Upper lobe of right lung (tissue), 1 donor: ENCODE measurements at regions not wholly inside any gene's neighbourhood (a gene's known extent, or its start where the extent isn't known, plus 50 kb on each side); places are given as distances from the start of the nearest gene placed in this dataset.
A peak's percentile ranks its signal among the peaks of the same experiment; 100 is the strongest.

ENCODE experiments used
- ATAC-seq: fragments of 200-7000 bp; cut with Tn5 transposase; one replicate; pipeline ENCODE4 v1.9.1; 2020; ENCODE audit warnings: mild to moderate bottlenecking, moderate library complexity
- DNase-seq: peaks from one replicate; pipeline ENCODE4 v3.0.0-alpha.2; 2020
- H3K27ac ChIP-seq: fragments of 200-600 bp; one replicate; pipeline ENCODE4 v1.8.0; 2022
- H3K27me3 ChIP-seq: fragments of 200-600 bp; one replicate; pipeline ENCODE4 v1.8.0; 2022; ENCODE audit warnings: mild to moderate bottlenecking
- H3K36me3 ChIP-seq: fragments of 200-600 bp; one replicate; pipeline ENCODE4 v1.8.0; 2022
- H3K4me1 ChIP-seq: fragments of 200-600 bp; one replicate; pipeline ENCODE4 v1.8.0; 2022
- H3K4me3 ChIP-seq: fragments of 200-600 bp; one replicate; pipeline ENCODE4 v1.8.0; 2022; ENCODE audit warnings: mild to moderate bottlenecking
- H3K9me3 ChIP-seq: fragments of 200-600 bp; one replicate; pipeline ENCODE4 v1.8.0; 2022
- intact Hi-C: fragments of 100-400 bp; cut with DNase I; formaldehyde crosslinking; loops from one replicate; pipeline ENCODE4 v1.11.0; 2022
- TF ChIP-seq, protein P1 (sequence below): fragments of 200-600 bp; IDR thresholded peaks from one replicate; pipeline ENCODE4 v1.8.0; 2022; ENCODE audit warnings: antibody characterized with exemption
- donor health status: DM: no; HTN: yes; CAD: no; lungs with severe emphysema.

DNA sequence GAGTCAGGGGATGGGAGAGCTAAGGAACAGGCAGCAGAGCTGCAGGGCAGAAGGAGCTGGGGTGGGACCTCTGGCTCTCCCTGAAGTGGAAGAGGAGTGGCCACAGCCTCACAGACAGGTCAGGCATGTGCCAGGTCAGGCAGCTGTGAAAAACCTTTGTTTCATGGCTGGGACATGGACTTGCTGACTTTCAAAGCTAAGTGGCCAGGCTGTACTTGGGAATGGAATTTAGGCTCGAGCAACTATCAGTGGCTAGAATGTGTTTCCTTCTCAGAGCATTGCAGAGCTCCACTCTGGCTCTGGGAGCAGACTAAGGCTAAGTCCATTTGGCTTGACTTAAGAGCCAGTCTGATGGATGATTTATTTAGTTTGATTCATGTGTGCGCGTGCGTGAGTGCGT, 385.1 kb downstream of the LMX1A start:
- ATAC-seq (no peak), DNase-seq (no peak)
- Histone ChIP-seq H3K36me3 (no peaks in the 10 kb centered on the region), H3K27ac (no peak overlapping the region), H3K27me3 (no peaks in the 10 kb centered on the region), H3K9me3 (no peaks in the 10 kb centered on the region), H3K4me3 (no peak overlapping the region), H3K4me1 (no peaks in the 10 kb centered on the region)
- intact Hi-C loops, result no loop called here
- TF ChIP-seq, protein P1, sequence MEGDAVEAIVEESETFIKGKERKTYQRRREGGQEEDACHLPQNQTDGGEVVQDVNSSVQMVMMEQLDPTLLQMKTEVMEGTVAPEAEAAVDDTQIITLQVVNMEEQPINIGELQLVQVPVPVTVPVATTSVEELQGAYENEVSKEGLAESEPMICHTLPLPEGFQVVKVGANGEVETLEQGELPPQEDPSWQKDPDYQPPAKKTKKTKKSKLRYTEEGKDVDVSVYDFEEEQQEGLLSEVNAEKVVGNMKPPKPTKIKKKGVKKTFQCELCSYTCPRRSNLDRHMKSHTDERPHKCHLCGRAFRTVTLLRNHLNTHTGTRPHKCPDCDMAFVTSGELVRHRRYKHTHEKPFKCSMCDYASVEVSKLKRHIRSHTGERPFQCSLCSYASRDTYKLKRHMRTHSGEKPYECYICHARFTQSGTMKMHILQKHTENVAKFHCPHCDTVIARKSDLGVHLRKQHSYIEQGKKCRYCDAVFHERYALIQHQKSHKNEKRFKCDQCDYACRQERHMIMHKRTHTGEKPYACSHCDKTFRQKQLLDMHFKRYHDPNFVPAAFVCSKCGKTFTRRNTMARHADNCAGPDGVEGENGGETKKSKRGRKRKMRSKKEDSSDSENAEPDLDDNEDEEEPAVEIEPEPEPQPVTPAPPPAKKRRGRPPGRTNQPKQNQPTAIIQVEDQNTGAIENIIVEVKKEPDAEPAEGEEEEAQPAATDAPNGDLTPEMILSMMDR, result no peak

- Histone ChIP-seq H3K4me3 (no peak overlapping the region), H3K27ac (no peak overlapping the region), H3K27me3 (no peaks in the 10 kb centered on the region), H3K36me3 (no peaks in the 10 kb centered on the region), H3K9me3 (no peaks in the 10 kb centered on the region), H3K4me1 (no peaks in the 10 kb centered on the region)
- no peak for DNase-seq
- ATAC-seq, result no peak
- TF ChIP-seq, protein P1, result no peak
- intact Hi-C loops, result no loop called here
These were observed 387.3 kb downstream of the LMX1A start for GRCh38 chr1:164969253-164969652.

DNA sequence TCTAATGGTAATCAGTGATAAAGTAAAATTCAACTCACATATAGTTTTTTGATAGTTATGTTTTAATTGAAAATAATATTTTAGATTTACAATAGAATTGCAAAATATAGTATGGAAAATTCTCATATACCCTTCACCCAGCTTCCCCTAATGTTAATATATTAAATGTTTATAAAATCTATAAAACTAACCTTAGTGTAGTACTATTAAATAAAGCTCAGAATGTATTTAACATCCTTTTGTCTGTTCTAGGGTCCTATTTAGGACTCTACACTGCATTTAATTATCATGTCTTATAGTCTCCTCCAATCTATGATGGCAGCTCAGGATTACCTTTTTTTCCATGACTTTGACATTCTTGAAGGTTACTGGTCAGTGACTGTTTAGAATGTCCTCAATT, 389.2 kb downstream of the LMX1A start:
- TF ChIP-seq, protein P1, result no peak
- intact Hi-C loops, result no loop called here
- Histone ChIP-seq H3K27me3 (no peaks in the 10 kb centered on the region), H3K9me3 (no peaks in the 10 kb centered on the region), H3K4me3 (no peak overlapping the region), H3K4me1 (no peaks in the 10 kb centered on the region), H3K36me3 (no peaks in the 10 kb centered on the region), H3K27ac (no peak overlapping the region)
- ATAC-seq (no peak), DNase-seq (no peak)

DNA sequence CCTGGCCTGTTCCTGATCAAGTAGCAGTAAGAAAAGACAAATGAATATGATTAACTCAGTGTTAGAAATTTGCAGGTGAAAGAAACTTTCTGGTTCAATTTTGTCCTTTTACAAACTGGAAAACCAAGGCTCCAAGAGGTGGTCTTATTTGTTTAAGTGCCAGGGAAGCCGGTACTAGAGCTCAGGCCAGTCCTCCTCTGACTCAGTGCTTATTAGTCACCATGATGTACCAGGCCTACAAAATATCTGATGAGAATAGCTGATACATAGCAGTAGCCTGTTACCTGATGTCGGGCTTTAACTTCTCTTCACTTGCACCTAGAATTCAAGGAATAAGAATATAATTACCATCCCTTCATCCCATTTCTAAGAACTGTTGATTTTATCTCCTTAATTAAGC, 394.8 kb downstream of the LMX1A start:
- Histone ChIP-seq H3K4me3 (no peak overlapping the region), H3K27me3 (no peaks in the 10 kb centered on the region), H3K4me1 (no peaks in the 10 kb centered on the region), H3K36me3 (no peaks in the 10 kb centered on the region), H3K27ac (no peak overlapping the region), H3K9me3 (no peaks in the 10 kb centered on the region)
- DNase-seq, result no peak
- ATAC-seq, result no peak
- intact Hi-C loops, result no loop called here
- TF ChIP-seq, protein P1, result no peak

- no peak overlapping the region for H3K4me3 ChIP-seq
- no peaks in the 10 kb centered on the region for H3K27me3 ChIP-seq
- intact Hi-C loops, result no loop called here
- no peaks in the 10 kb centered on the region for H3K36me3 ChIP-seq
- TF ChIP-seq, protein P1, result no peak
- DNase-seq (no peak), ATAC-seq (peak; percentile 39)
- no peak overlapping the region for H3K27ac ChIP-seq
- no peaks in the 10 kb centered on the region for H3K9me3 ChIP-seq
- no peaks in the 10 kb centered on the region for H3K4me1 ChIP-seq
These were observed 397.3 kb downstream of the LMX1A start for GRCh38 chr1:164958982-164959768.

DNA sequence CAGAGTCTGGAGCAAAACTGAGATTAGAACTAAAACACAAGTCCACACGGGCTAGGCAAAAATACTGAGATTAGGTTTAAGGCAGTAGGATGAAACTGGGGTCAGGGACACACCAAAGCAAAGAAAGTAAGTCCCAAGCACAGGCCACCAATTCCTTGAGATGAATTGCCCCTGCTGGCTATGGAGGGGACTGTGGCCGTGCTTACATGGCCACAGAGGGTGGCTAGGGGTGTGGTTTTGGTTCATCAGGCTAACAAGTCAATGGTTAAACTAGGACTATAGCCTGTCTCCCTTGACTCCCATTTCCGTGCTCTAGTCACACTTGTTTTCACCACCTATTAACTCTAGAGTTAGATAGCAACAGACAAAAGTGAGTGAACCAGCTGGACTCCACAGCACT, 394.8 kb downstream of the PBX1 start:
- DNase-seq (no peak), ATAC-seq (no peak)
- intact Hi-C loops, result no loop called here
- no peaks in the 10 kb centered on the region for H3K4me1 ChIP-seq
- no peaks in the 10 kb centered on the region for H3K27me3 ChIP-seq
- H3K36me3 ChIP-seq, result no peaks in the 10 kb centered on the region
- TF ChIP-seq, protein P1, result no peak
- no peak overlapping the region for H3K27ac ChIP-seq
- H3K4me3 ChIP-seq, result no peak overlapping the region
- peaks cover 3% of the 10 kb centered on the region for H3K9me3 ChIP-seq
